ENCODE measurements at regions not wholly inside any gene's neighbourhood (a gene's known extent, or its start where the extent isn't known, plus 50 kb on each side); places are given as distances from the start of the nearest gene placed in this dataset.

DNA sequence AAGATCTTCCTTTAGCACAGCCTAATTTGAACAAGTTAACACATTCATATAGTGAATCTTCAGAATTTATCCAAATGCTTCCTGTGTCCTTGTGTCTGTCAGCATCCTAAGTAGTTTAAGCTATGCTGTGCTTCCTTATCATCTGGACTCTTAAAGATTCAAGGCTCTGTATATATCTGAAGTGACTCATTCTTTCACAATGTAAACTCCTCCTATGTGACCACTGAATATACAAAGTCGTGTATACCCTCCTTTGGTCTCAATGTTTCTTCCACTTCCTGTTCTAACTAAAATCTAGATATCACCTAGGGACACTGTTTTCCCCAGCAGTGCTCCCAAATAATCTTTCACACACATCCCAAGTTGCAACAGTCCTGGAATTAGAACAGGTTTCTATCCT lies 935.7 kb upstream of the NUDT12 start:
- TF ChIP-seq, protein P1, sequence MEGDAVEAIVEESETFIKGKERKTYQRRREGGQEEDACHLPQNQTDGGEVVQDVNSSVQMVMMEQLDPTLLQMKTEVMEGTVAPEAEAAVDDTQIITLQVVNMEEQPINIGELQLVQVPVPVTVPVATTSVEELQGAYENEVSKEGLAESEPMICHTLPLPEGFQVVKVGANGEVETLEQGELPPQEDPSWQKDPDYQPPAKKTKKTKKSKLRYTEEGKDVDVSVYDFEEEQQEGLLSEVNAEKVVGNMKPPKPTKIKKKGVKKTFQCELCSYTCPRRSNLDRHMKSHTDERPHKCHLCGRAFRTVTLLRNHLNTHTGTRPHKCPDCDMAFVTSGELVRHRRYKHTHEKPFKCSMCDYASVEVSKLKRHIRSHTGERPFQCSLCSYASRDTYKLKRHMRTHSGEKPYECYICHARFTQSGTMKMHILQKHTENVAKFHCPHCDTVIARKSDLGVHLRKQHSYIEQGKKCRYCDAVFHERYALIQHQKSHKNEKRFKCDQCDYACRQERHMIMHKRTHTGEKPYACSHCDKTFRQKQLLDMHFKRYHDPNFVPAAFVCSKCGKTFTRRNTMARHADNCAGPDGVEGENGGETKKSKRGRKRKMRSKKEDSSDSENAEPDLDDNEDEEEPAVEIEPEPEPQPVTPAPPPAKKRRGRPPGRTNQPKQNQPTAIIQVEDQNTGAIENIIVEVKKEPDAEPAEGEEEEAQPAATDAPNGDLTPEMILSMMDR (IDR thresholded peaks at IDR 0.05) = no peak
- no peak for TF ChIP-seq POLR2AphosphoS5 (IDR thresholded peaks at IDR 0.05)

Measured in sigmoid colon (tissue), 4 donors.